C4-2B (cell line): ENCODE measurements at regions not wholly inside any gene's neighbourhood (a gene's known extent, or its start where the extent isn't known, plus 50 kb on each side); places are given as distances from the start of the nearest gene placed in this dataset.

Source experiments
- H3K27ac ChIP-seq: fragments of 450-650 bp; 2 replicates; pipeline ENCODE4 v1.5.1; 2017
- CTCF ChIP-seq: fragments of 450-650 bp; conservative IDR thresholded peaks from 2 replicates; pipeline ENCODE4 v1.5.1; 2017; ENCODE audit warnings: mild to moderate bottlenecking
- ZFX ChIP-seq: fragments of 450-650 bp; IDR thresholded peaks from 2 replicates; pipeline ENCODE4 v1.6.1; 2017

- no peak overlapping the region for H3K27ac ChIP-seq
- TF ChIP-seq ZFX (no peak), CTCF (no peak)
These were observed 243.5 kb upstream of the ARHGAP20 start for GRCh38 chr11:110955776-110956175.

GRCh38 chr11:110951950-110952503 is 239.8 kb upstream of the ARHGAP20 start:
- TF ChIP-seq ZFX (no peak), CTCF (no peak)
- H3K27ac ChIP-seq, result no peak overlapping the region

GRCh38 chr11:110951037-110951949 is 239.1 kb upstream of the ARHGAP20 start:
- no peak overlapping the region for H3K27ac ChIP-seq
- TF ChIP-seq ZFX (no peak), CTCF (no peak)

GRCh38 chr11:110948112-110948511 is 235.9 kb upstream of the ARHGAP20 start:
- H3K27ac ChIP-seq, result no peak overlapping the region
- TF ChIP-seq ZFX (no peak), CTCF (no peak)

- H3K27ac ChIP-seq, result no peak overlapping the region
- TF ChIP-seq CTCF, result no peak
- TF ChIP-seq ZFX, result no peak
These were observed 234.9 kb upstream of the ARHGAP20 start for GRCh38 chr11:110947096-110947495.

GRCh38 chr11:110939471-110939870 is 227.2 kb upstream of the ARHGAP20 start:
- TF ChIP-seq CTCF (no peak), ZFX (no peak)

GRCh38 chr11:110935018-110935640 is 222.9 kb upstream of the ARHGAP20 start:
- TF ChIP-seq CTCF (no peak), ZFX (no peak)
- no peak overlapping the region for H3K27ac ChIP-seq

More at GRCh38 chr11:110939471-110939870, 227.2 kb upstream of the ARHGAP20 start:
- H3K27ac ChIP-seq, result no peak overlapping the region
